ENCODE measurements at regions not wholly inside any gene's neighbourhood (a gene's known extent, or its start where the extent isn't known, plus 50 kb on each side); places are given as distances from the start of the nearest gene placed in this dataset.

DNA sequence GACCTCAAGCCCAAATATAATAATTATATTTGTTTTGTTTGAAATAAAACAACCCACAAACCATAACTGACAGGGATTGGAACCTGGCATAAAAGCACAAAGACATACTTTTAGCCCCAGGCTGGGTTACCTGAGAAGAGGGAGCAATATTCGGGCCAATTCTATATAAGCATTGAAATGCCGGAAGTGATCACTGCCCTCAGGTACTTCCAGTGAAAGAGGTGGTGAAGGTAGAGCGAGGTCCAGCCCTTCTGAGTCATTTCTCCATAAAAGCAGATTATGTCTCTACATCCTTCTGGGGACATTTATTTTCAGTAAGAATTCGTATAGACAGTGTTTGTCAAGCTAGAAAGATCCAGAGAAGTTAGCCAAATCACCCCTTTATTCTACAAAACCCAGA, 59.6 kb downstream of the GCNT4 start:
- TF ChIP-seq ZNF384 (IDR thresholded peaks at IDR 0.05) (no peak), SUZ12 (IDR thresholded peaks at IDR 0.05) (no peak), FOXM1 (IDR thresholded peaks at IDR 0.05; ENCODE audit: borderline replicate concordance) (no peak), NFRKB (IDR thresholded peaks at IDR 0.05) (no peak), BHLHE40 (IDR thresholded peaks at IDR 0.05; ENCODE audit: borderline replicate concordance) (no peak), TARDBP (IDR thresholded peaks at IDR 0.05) (no peak), SP1 (IDR thresholded peaks at IDR 0.05) (no peak), FOXK2 (IDR thresholded peaks at IDR 0.05) (no peak)
